Lung (tissue), 11 donors: ENCODE measurements at regions not wholly inside any gene's neighbourhood (a gene's known extent, or its start where the extent isn't known, plus 50 kb on each side); places are given as distances from the start of the nearest gene placed in this dataset.

Source experiments
- ATAC-seq: fragments of 200-7000 bp; cut with Tn5 transposase; one replicate; pipeline ENCODE4 v1.9.1; 2020; ENCODE audit warnings: moderate number of reproducible peaks; ENCODE audit not compliant: insufficient read depth, low FRiP score
- DNase-seq, 3 donors: peaks; one replicate each; pipeline ENCODE4 v3.0.0-alpha.2; 2013 to 2017
- H3K27ac ChIP-seq, 2 donors: one replicate each; pipeline ENCODE4 v1.5.1; 2013; ENCODE audit warnings: mild to moderate bottlenecking in 2 of 2, moderate library complexity in 2 of 2, control low read depth in 1 of 2, inconsistent platforms in 1 of 2, low read depth in 1 of 2, low read length in 1 of 2
- H3K27me3 ChIP-seq, 3 donors: one replicate each; pipeline ENCODE4 v1.5.1; 2013; ENCODE audit warnings: low read length in 2 of 3; ENCODE audit not compliant: control insufficient read depth in 3 of 3, insufficient read depth in 3 of 3
- H3K36me3 ChIP-seq, 4 donors: one replicate each; pipeline ENCODE4 v1.5.1; 2013; ENCODE audit warnings: low read length in 4 of 4, mild to moderate bottlenecking in 1 of 4, moderate library complexity in 1 of 4; ENCODE audit not compliant: control insufficient read depth in 4 of 4, insufficient read depth in 4 of 4
- H3K4me1 ChIP-seq, 5 donors: one replicate each; pipeline ENCODE4 v1.5.1; 2013; ENCODE audit warnings: low read length in 5 of 5, mild to moderate bottlenecking in 2 of 5, moderate library complexity in 1 of 5; ENCODE audit not compliant: control insufficient read depth in 5 of 5, insufficient read depth in 5 of 5
- H3K4me3 ChIP-seq: one replicate; pipeline ENCODE4 v1.5.1; 2013; ENCODE audit warnings: mild to moderate bottlenecking, control low read depth, moderate library complexity
- H3K9ac ChIP-seq, 2 donors: one replicate each; pipeline ENCODE4 v1.5.1; 2013; ENCODE audit warnings: low read length in 2 of 2, control low read depth in 1 of 2; ENCODE audit not compliant: insufficient read depth in 1 of 2
- H3K9me3 ChIP-seq, 4 donors: one replicate each; pipeline ENCODE4 v1.5.1; 2013; ENCODE audit warnings: low read length in 3 of 4, mild to moderate bottlenecking in 1 of 4, moderate library complexity in 1 of 4; ENCODE audit not compliant: control insufficient read depth in 4 of 4, insufficient read depth in 3 of 4
- CTCF ChIP-seq: IDR thresholded peaks from 2 replicates; pipeline ENCODE4 v1.5.1; 2012; ENCODE audit warnings: mild to moderate bottlenecking; ENCODE audit errors: control extremely low read depth, extremely low read depth
- WGBS, 2 donors: extraction: QIAGEN DNeasy Blood & Tissue Kit; methylation state at CpG; one replicate each; pipeline ENCODE4 v1.1.7; 2013; 5-methylcytosine and 5-hydroxymethylcytosine counted together
- donor health status: control.
- donor health status: control.
- donor health status: Bipolar disorder and iron deficiency.
- donor health status: healthy.
- donor health status: DM: yes; HTN: yes; CAD: no.

- H3K9ac ChIP-seq = no peak overlapping the region
- DNase-seq (no peak), ATAC-seq (no peak)
- TF ChIP-seq CTCF = no peak
- H3K4me3 ChIP-seq = no peak overlapping the region
- H3K4me1 ChIP-seq = no peaks in the 10 kb centered on the region
- WGBS, 2 donors = 88 to 93% methylated on average over 17 of the region's 17 CpGs
- H3K27me3 ChIP-seq = no peaks in the 10 kb centered on the region
- H3K27ac ChIP-seq = no peak overlapping the region
- no peaks in the 10 kb centered on the region for H3K9me3 ChIP-seq
- H3K36me3 ChIP-seq = no peaks in the 10 kb centered on the region
These were observed 54.1 kb downstream of the SHANK2 start for GRCh38 chr11:71198141-71198822.

- Histone ChIP-seq H3K27me3 (no peaks in the 10 kb centered on the region), H3K4me3 (no peak overlapping the region), H3K27ac (no peak overlapping the region), H3K4me1 (no peaks in the 10 kb centered on the region), H3K36me3 (no peaks in the 10 kb centered on the region), H3K9me3 (no peaks in the 10 kb centered on the region), H3K9ac (no peak overlapping the region)
- no peak for DNase-seq
- WGBS, 2 donors = 32 to 60% methylated on average over 5 of the region's 5 CpGs
- TF ChIP-seq CTCF = no peak
- no peak for ATAC-seq
These were observed 55.3 kb downstream of the SHANK2 start for GRCh38 chr11:71197096-71197495.

- WGBS, 2 donors = 95 to 97% methylated on average over 5 of the region's 5 CpGs
- no peak overlapping the region for H3K27ac ChIP-seq
- no peaks in the 10 kb centered on the region for H3K27me3 ChIP-seq
- H3K9ac ChIP-seq = no peak overlapping the region
- no peak for TF ChIP-seq CTCF
- ATAC-seq (no peak), DNase-seq (no peak)
- H3K4me3 ChIP-seq = no peak overlapping the region
- H3K9me3 ChIP-seq = no peaks in the 10 kb centered on the region
- H3K4me1 ChIP-seq = no peaks in the 10 kb centered on the region
- no peaks in the 10 kb centered on the region for H3K36me3 ChIP-seq
These were observed 57.7 kb downstream of the SHANK2 start for GRCh38 chr11:71194710-71195109.

GRCh38 chr11:71193431-71193830 is 58.9 kb downstream of the SHANK2 start:
- no peaks in the 10 kb centered on the region for H3K4me1 ChIP-seq
- H3K9me3 ChIP-seq = no peaks in the 10 kb centered on the region
- no peak overlapping the region for H3K9ac ChIP-seq
- no peak overlapping the region for H3K4me3 ChIP-seq
- H3K27ac ChIP-seq = no peak overlapping the region
- no peaks in the 10 kb centered on the region for H3K27me3 ChIP-seq
- H3K36me3 ChIP-seq = no peaks in the 10 kb centered on the region
- 93 to 97% methylated on average over 9 to 10 of the region's 10 CpGs for WGBS, 2 donors
- TF ChIP-seq CTCF = no peak
- DNase-seq = no peak
- ATAC-seq = no peak
